ENCODE measurements at regions not wholly inside any gene's neighbourhood (a gene's known extent, or its start where the extent isn't known, plus 50 kb on each side); places are given as distances from the start of the nearest gene placed in this dataset.

- TF ChIP-seq ZNF510 (tag by site-specific recombination; IDR thresholded peaks at IDR 0.05; ENCODE audit: insufficient replicate concordance) (no peak), ZNF792 (tag by site-specific recombination; IDR thresholded peaks at IDR 0.05) (no peak), ZSCAN18 (tag by site-specific recombination; IDR thresholded peaks at IDR 0.05) (no peak), ZNF157 (tag by site-specific recombination; IDR thresholded peaks at IDR 0.05) (no peak), GLI2 (tag by site-specific recombination; IDR thresholded peaks at IDR 0.05; ENCODE audit: borderline replicate concordance, low read depth) (no peak)
Measured at GRCh38 chr13:59494560-59494970, 669.2 kb downstream of the DIAPH3 start (continued).

GRCh38 chr13:59495299-59495698 lies 668.4 kb downstream of the DIAPH3 start:
- Histone ChIP-seq H3K9me3 (ENCODE audit: control insufficient read depth, insufficient read depth, low read depth, low read length) (no peaks in the 10 kb centered on the region), H3K4me3 (ENCODE audit: low read depth, low read length) (no peak overlapping the region), H3K4me1 (ENCODE audit: control insufficient read depth, insufficient read depth, low read length) (no peaks in the 10 kb centered on the region), H3K36me3 (ENCODE audit: control insufficient read depth in 2 of 2, insufficient read depth in 1 of 2, low read length in 2 of 2) (no peaks in the 10 kb centered on the region), H3K27ac (ENCODE audit: extremely low read depth, low read depth, low read length) (no peak overlapping the region)
- CTCF ChIA-PET: interaction anchor here (1.4 kb wide), 1 partner anchor 14 kb away, joined by 7 read pairs; no protein-coding TSS in a partner anchor
- POLR2A ChIA-PET: no interaction called here
- TF ChIP-seq ZNF239 (tag by site-specific recombination; IDR thresholded peaks at IDR 0.05): no peak
- TF ChIP-seq ZSCAN5A (tag by site-specific recombination; IDR thresholded peaks at IDR 0.05): no peak
- TF ChIP-seq TRIM28 (IDR thresholded peaks at IDR 0.05; ENCODE audit: borderline replicate concordance, low read length): no peak
- no peak for TF ChIP-seq ZNF138 (tag by site-specific recombination; IDR thresholded peaks at IDR 0.05; ENCODE audit: borderline replicate concordance)
- TF ChIP-seq ZNF501 (tag by site-specific recombination; IDR thresholded peaks at IDR 0.05): no peak
- no peak for TF ChIP-seq HOXA7 (CRISPR knock-in tag; IDR thresholded peaks at IDR 0.05; ENCODE audit: borderline replicate concordance)
- no peak for TF ChIP-seq ZNF155 (tag by site-specific recombination; IDR thresholded peaks at IDR 0.05)
- TF ChIP-seq ZNF132 (tag by site-specific recombination; IDR thresholded peaks at IDR 0.05; ENCODE audit: borderline replicate concordance): no peak
- TF ChIP-seq YY2 (tag by site-specific recombination; IDR thresholded peaks at IDR 0.05): no peak

- no peak overlapping the region for H3K27ac ChIP-seq (ENCODE audit: extremely low read depth, low read depth, low read length)
- H3K9me3 ChIP-seq (ENCODE audit: control insufficient read depth, insufficient read depth, low read depth, low read length): no peaks in the 10 kb centered on the region
- POLR2A ChIA-PET: no interaction called here
- TF ChIP-seq ZNF629 (tag by site-specific recombination; IDR thresholded peaks at IDR 0.05): no peak
- TF ChIP-seq ZNF544 (tag by site-specific recombination; IDR thresholded peaks at IDR 0.05): no peak
- TF ChIP-seq ZNF175 (tag by site-specific recombination; IDR thresholded peaks at IDR 0.05): no peak
- no peak for TF ChIP-seq ZNF48 (tag by site-specific recombination; IDR thresholded peaks at IDR 0.05)
- no peak for TF ChIP-seq ZNF398 (tag by site-specific recombination; IDR thresholded peaks at IDR 0.05)
- TF ChIP-seq ZNF350 (tag by site-specific recombination; IDR thresholded peaks at IDR 0.05): no peak
- no peak for TF ChIP-seq ZNF18 (tag by site-specific recombination; IDR thresholded peaks at IDR 0.05)
- no peak for TF ChIP-seq OVOL3 (tag by site-specific recombination; IDR thresholded peaks at IDR 0.05)
- no peak for TF ChIP-seq ZNF341 (tag by site-specific recombination; IDR thresholded peaks at IDR 0.05; ENCODE audit: low read depth)
- TF ChIP-seq PRDM4 (tag by site-specific recombination; IDR thresholded peaks at IDR 0.05): no peak
- TF ChIP-seq ZIC2 (tag by site-specific recombination; IDR thresholded peaks at IDR 0.05): no peak
- no peak for TF ChIP-seq KLF16 (tag by site-specific recombination; IDR thresholded peaks at IDR 0.05)
- TF ChIP-seq ZNF2 (tag by site-specific recombination; IDR thresholded peaks at IDR 0.05): no peak
- no peak overlapping the region for H3K4me3 ChIP-seq (ENCODE audit: low read depth, low read length)
- H3K4me1 ChIP-seq (ENCODE audit: control insufficient read depth, insufficient read depth, low read length): no peaks in the 10 kb centered on the region
- CTCF ChIA-PET: no interaction called here
- H3K36me3 ChIP-seq (ENCODE audit: control insufficient read depth in 2 of 2, insufficient read depth in 1 of 2, low read length in 2 of 2): no peaks in the 10 kb centered on the region
Measured at GRCh38 chr13:59495936-59496512, 667.7 kb downstream of the DIAPH3 start.

Measured in HEK293 (cell line).